ENCODE measurements at regions not wholly inside any gene's neighbourhood (a gene's known extent, or its start where the extent isn't known, plus 50 kb on each side); places are given as distances from the start of the nearest gene placed in this dataset.

DNA sequence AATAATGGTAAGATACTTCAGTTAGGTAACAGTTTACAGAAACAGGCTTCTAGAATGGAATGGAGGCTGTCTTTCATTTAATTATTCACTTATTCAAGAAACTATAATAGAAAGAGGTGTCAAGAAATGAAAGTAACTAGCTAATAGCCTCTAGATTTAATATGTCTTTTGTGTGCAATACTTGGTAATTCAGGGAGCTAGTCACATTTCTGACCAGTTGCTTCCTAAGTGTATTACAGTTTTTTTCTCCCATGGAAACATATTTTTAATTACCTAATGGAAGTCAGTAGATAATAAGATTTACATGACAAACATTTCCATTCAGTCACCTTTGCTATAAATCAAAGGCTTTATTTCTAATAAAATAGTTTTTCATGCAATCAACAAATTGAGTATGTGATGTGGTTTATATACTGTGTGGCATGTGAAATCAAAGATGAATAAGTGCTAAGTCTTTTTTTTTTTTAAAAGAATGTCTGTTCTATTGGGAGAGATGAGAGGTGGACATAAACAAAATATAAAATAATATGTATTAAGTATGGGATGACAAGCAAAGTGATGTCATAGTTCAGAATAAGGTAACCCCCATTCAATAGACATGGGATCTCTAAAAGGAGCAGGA lies 985.7 kb downstream of the SQOR start:
- H3K27ac ChIP-seq = no peak overlapping the region
- H3K36me3 ChIP-seq (replicated peaks in 1 of 2) = no peaks in the 10 kb centered on the region
- no peak overlapping the region for H3K4me3 ChIP-seq
- DNase-seq = no peak
- intact Hi-C loops (cut with DNase I) = no loop called here
- H3K4me1 ChIP-seq (replicated peaks in 1 of 2) = no peaks in the 10 kb centered on the region
- TF ChIP-seq, protein P1, sequence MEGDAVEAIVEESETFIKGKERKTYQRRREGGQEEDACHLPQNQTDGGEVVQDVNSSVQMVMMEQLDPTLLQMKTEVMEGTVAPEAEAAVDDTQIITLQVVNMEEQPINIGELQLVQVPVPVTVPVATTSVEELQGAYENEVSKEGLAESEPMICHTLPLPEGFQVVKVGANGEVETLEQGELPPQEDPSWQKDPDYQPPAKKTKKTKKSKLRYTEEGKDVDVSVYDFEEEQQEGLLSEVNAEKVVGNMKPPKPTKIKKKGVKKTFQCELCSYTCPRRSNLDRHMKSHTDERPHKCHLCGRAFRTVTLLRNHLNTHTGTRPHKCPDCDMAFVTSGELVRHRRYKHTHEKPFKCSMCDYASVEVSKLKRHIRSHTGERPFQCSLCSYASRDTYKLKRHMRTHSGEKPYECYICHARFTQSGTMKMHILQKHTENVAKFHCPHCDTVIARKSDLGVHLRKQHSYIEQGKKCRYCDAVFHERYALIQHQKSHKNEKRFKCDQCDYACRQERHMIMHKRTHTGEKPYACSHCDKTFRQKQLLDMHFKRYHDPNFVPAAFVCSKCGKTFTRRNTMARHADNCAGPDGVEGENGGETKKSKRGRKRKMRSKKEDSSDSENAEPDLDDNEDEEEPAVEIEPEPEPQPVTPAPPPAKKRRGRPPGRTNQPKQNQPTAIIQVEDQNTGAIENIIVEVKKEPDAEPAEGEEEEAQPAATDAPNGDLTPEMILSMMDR (IDR thresholded peaks at IDR 0.05) = no peak
- TF ChIP-seq POLR2A (IDR thresholded peaks at IDR 0.05) = no peak
- H3K9me3 ChIP-seq (replicated peaks in 1 of 3) = no peaks in the 10 kb centered on the region
- H3K27me3 ChIP-seq = no peaks in the 10 kb centered on the region

- Histone ChIP-seq H3K27ac (no peak overlapping the region), H3K36me3 (replicated peaks in 1 of 2) (no peaks in the 10 kb centered on the region), H3K4me1 (replicated peaks in 1 of 2) (no peaks in the 10 kb centered on the region), H3K27me3 (no peaks in the 10 kb centered on the region), H3K4me3 (no peak overlapping the region), H3K9me3 (replicated peaks in 1 of 3) (no peaks in the 10 kb centered on the region)
- 55 to 63% (median 61%) methylated on average over 2 of the region's 2 CpGs for WGBS, 4 donors
- DNase-seq = no peak
- no peak for TF ChIP-seq POLR2A (IDR thresholded peaks at IDR 0.05)
- TF ChIP-seq, protein P1 (IDR thresholded peaks at IDR 0.05) = no peak
- intact Hi-C loops (cut with DNase I) = no loop called here
Measured at GRCh38 chr15:46622851-46623250, 988.0 kb downstream of the SQOR start.

DNA sequence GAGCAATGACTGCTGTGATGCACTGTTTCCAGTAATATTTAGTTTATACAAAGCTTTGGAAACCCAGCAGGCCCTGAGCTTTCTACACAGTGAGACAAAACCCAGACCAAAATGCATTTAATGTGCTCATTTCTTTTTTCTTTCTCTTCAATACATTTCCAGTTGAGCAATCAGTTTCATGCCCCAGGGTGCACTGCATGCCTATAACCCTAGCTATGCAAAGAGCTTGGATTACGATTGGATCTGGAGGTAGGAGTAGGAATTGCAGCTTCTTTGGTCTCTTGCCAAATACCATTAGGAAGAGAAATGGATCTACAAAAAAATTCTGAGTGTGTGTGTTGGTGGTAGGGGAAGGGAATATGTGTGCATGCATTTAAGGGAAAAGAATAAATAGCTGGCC lies 1001.4 kb downstream of the SQOR start:
- Histone ChIP-seq H3K27ac (no peak overlapping the region), H3K36me3 (replicated peaks in 1 of 2) (no peaks in the 10 kb centered on the region), H3K9me3 (replicated peaks in 1 of 3) (no peaks in the 10 kb centered on the region), H3K4me1 (replicated peaks in 1 of 2) (no peaks in the 10 kb centered on the region), H3K27me3 (no peaks in the 10 kb centered on the region), H3K4me3 (no peak overlapping the region)
- WGBS, 4 donors = 39 to 55% (median 44%) methylated on average over 1 of the region's 1 CpG
- intact Hi-C loops (cut with DNase I) = no loop called here
- TF ChIP-seq, protein P1 (IDR thresholded peaks at IDR 0.05) = no peak
- no peak for TF ChIP-seq POLR2A (IDR thresholded peaks at IDR 0.05)
- no peak for DNase-seq

GRCh38 chr15:46644501-46645481 lies 1010.0 kb downstream of the SQOR start:
- 63 to 75% (median 69%) methylated on average over 4 of the region's 4 CpGs for WGBS, 4 donors
- intact Hi-C loops (cut with DNase I) = no loop called here
- no peak for DNase-seq

More at GRCh38 chr15:46644501-46645481, 1010.0 kb downstream of the SQOR start:
- no peak for TF ChIP-seq POLR2A (IDR thresholded peaks at IDR 0.05)
- TF ChIP-seq, protein P1 (IDR thresholded peaks at IDR 0.05) = no peak
- Histone ChIP-seq H3K4me3 (no peak overlapping the region), H3K27me3 (no peaks in the 10 kb centered on the region), H3K27ac (no peak overlapping the region), H3K36me3 (replicated peaks in 1 of 2) (no peaks in the 10 kb centered on the region), H3K9me3 (replicated peaks in 1 of 3) (no peaks in the 10 kb centered on the region), H3K4me1 (replicated peaks in 1 of 2) (no peaks in the 10 kb centered on the region)

Measured in adrenal gland (tissue), 9 donors.